ENCODE measurements at regions not wholly inside any gene's neighbourhood (a gene's known extent, or its start where the extent isn't known, plus 50 kb on each side); places are given as distances from the start of the nearest gene placed in this dataset.

DNA sequence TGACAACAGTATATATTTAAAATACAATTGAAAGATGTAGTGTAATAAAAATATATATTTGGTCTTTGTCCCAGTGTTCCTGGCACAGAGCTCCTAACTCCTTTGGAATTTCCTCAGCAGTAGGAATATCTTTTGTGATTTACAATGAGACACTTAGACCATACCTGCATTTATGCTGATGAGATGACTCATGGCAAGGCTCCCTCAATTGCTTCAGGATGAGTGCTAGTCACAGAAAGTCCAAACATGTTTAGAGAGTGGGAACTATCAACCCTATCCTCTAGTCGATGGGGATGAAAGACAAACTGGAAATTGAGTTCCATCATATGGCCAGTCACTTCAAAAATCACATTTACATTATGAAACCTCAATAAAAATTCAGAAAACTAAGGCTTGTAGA lies 588.3 kb upstream of the LMCD1 start:
- DNase-seq: no peak

DNA sequence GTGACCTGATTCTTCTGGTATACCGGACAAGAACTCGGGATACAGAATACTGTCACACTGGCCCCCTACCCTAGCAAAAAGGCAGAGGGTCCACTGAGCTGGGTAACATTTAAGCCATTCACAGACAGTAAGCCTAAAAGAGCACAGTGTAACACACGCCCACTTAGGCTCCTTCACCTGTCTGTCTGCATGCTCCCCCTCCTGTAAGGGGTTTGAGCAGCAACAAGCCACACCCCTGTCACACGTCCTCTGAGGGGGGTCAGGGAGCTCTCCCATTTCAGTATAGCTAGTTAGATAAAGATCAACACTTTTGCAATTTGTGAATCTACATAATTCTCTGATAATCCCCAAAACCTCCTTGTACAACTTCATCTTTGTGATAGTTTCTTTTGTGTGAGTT lies 586.3 kb upstream of the LMCD1 start:
- DNase-seq: no peak

DNA sequence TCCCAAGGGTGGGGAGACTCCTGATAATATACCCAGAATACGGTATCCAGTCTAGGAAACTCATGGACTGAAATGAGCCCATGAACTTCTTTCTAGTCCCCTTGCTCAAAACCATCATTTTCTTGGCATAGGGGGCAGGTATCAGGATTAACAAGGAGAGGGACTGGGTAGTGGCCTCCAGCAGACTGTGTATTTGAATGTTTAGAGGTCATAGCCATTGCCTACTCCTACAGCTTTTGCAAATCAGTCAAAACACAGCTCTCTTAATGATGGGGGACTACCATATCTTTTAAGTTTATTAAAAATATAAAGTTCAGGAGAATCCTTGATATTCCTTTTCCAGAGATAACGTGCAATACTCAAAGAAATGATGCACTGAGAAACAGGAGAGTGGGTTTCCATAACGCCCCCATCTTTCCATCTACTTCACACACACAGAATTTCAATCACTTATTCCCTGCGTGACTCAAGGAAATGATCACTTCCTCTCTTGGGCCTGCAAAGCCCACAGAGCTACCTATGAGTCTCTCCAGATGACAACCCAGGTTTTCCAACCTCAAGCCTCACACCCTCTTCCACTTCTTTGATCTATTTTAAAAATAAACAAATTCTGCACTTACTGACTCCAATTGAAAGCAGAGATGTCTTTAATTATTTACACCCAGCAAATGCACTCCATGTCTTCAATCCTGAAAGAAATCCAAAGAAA lies 584.0 kb upstream of the LMCD1 start:
- DNase-seq: no peak

DNA sequence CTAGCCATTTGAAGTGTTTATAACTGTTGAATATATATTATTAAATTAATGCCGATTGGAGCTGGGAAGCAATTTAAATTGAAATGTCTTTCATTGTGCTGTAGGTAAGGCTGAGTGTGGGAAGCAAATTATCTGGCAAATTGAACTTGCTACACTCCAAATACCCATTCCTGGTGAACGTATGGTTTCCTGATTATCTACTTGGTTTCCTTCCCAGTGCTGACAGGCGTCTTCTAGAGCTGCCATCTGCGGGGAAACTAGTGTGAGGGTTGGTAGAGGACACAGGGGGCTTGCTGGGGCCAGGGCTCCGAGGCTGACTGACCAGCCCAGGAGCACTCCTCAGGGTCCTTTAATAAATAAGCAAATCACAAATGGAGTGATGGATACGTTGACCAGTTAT lies 581.4 kb upstream of the LMCD1 start:
- DNase-seq: no peak

DNA sequence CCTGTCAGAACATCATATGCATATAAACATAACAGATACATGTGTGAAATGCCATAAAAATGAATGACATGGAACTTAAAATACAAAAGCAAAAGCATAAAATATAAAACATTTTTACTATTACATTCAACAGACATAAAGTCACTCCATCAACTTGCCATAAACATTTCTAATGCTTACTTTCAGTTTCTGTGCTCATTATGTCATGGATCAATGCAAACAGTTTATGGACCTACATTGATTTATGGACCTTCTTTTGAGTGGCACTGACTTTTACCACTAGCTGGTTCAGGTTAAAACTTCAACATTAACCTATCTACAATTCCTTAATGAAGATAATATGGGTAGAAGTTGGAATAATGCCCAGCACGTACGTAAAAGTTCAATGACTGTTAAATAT lies 577.4 kb upstream of the LMCD1 start:
- no peak for DNase-seq

DNA sequence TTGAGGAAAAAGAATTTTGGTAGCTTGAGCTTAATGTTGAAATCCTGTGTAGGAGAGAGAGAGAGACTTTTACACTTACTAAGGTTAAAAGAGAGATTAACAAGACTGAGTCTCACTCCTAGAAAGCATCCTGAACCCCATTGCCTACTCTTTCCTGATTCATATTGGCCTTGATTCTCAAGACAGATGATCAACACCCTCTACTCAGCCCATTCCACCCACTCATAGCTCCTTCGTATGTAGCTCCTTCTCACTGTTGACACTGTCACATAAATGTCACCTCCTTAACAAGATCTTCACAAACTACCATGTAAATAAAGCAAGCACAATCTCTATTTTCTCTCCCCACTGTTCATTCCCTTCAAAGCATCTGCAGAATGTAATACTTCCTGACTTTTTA lies 574.6 kb upstream of the LMCD1 start:
- no peak for DNase-seq

DNA sequence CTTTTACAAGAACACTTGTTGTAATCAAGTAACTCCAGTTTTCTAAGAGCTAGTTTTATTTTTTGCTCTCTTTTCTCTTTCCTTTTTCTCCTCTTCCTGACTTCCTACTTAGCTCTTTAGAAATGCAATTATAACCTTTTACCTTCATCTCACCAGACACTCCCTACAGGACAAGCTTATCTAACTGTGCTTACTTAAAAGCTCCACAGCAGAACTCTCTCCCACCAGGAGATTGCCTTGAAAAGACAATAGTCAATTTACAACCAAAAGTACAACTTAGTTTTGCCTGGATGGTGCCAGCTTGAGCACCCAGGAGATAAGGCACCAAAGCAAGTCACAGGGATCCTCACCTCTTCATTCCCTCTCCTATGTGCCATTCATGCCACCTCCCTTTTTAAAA lies 573.8 kb upstream of the LMCD1 start:
- no peak for DNase-seq

DNA sequence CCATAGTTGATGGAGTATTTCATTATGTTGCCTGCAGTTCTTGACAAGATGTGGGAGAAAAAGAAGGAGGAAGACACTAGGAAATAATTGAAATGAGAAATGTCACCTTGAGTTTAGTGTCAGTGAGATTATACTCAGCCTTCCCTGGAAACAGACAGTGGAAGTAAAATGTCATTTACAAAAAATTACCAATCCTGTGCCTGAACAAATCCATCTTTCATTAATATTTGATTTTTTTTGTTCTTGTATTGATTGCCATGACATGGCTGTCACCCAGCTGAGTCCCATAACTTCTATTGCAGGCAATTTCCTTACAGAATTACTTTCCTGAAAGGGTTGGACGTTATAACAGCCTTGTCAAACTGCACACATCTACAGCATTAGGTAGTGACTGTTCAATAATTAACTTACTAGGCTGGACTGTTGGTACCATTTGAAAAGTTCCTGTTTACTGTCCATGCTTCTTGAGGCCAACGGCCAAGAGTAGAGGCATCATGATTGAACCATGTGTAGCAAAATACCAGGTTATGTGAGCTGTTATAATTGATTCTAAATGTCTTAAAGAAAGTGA lies 572.2 kb upstream of the LMCD1 start:
- no peak for DNase-seq

DNA sequence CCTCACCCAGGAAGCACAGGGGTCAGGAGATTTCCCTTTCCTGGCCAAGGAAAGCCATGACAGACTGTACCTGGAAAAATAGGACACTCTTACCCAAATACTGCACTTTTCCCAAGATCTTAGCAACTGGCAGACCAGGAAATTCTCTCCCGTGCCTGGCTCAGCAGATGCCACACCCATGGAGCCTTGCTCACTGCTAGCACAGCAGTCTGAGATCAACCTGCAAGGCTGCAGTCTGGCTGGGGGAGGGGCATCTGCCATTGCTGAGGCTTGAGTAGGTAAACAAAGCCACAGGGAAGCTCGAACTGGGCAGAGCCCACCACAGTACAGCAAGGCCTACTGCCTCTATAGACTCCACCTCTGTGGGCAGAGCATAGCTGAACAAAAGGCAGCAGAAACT lies 567.3 kb upstream of the LMCD1 start:
- no peak for DNase-seq

DNA sequence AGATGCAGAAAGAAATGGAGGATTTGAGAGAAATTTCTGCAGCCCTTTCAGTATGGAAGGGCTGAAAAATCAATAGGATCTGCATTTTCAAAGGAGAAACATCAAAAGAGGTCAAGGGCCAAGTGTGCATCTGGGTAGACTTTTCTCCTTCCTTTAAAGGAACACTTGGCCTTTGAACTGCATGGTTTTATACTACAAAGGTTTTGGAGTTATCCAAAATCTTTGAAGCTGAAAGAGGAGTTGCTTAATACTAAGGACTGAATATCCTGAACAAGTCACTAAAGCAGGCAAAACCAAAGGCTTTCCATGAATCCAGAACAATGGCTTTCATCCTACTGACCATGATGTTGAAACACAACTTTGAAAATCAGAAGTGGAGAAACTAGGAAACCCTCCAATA lies 553.7 kb upstream of the LMCD1 start:
- no peak for DNase-seq

DNA sequence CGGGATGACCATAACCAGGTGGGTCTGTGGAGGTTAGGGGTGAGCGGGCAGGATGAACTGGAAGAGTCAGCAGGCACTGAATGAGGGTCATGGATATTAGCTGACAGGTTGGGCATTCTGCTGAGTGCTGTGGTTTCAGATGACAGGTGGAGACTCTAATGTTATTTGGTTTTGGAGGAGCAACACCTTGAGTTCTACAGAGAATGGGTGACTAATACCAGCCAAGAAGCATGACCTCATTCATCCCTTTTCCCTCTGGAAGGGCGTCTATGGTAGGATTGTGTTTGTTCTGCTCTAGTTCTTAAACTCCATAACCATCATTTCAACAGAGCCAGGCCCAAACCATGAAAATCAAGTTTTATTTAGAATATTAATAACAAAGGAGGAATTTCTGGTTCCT lies 550.7 kb upstream of the LMCD1 start:
- DNase-seq: no peak

DNA sequence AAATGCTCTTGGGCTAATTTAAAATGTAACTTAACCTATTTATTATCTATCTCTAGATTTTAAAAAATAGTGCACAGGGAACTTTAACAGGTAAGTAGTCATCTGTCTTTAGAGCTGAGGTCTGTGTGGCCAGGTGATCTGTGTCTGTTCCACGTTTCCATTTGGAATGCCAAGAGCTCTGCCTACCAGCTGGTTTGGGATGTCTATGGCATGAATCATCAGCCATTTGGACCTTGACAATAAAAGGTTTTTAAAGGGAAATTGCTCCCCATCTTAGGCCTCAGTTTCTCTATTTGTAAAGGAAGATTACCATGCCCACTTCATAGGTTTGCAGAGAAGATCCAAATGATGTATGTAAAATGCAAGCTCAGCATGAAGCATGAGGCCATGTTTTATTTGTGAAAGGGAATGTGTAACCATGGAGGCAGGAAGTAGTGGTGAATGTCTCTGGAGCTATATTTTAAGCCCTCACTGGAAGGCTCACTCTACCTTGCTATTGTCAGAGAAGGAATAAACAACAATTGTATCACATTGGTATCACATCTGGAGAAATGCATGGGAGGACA lies 548.1 kb upstream of the LMCD1 start:
- no peak for DNase-seq

DNA sequence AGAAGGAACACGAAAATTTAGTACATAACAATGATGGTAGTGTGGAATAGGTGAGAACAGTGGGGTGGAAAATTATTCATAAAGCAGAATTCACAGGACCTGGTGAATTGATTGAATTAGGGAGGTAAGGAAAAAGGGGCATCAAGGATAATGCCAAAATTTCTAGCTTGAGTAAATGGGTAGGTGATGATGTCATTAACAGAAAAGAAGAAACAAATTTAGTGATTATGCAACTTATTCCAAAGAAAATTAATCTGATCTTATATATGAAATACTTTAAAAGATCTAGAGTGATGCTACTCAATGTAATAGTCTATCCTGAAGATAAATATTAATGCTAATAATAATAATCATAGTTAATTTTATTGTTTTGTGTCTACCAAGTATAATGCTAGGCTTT lies 544.6 kb upstream of the LMCD1 start:
- no peak for DNase-seq

DNA sequence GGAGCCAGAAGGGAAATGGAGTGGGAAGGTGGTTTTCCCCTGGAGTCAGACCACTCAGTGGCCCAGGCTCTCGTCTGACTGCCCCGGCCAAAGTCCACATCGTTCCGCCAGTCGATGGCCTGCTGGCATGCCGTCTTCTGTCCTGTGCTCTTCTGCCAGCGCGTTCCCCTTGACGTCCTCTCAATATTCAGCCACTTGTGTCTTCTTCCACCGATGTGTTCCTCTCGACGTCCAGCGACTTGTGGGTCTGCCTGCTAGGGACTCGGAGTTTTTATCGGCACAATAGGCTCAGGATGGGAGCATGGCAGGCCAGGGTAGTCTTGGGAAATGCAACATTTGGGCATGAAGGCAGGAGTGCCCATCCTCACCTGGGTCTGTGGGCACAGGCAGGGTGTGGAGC lies 542.5 kb upstream of the LMCD1 start:
- DNase-seq: no peak

DNA sequence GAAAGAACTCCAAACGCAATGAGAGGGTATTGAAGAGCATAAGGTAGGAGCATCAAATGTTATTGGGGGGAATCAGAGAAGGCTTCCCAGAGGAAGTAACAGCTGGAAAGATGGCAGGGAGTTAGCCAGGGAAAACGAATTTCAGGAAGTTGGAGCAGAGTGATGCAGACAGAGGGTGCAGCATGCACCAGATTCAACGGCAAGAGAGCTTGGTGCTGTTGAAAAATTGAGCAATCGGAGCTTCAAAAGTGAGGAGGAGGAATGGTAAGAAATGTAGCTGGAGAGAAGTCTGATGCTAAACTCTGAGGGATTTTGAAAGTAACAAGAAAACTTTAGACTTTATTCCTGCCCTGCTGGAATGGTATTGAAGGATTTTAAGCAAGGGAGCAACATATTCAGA lies 541.0 kb upstream of the LMCD1 start:
- DNase-seq: no peak

DNA sequence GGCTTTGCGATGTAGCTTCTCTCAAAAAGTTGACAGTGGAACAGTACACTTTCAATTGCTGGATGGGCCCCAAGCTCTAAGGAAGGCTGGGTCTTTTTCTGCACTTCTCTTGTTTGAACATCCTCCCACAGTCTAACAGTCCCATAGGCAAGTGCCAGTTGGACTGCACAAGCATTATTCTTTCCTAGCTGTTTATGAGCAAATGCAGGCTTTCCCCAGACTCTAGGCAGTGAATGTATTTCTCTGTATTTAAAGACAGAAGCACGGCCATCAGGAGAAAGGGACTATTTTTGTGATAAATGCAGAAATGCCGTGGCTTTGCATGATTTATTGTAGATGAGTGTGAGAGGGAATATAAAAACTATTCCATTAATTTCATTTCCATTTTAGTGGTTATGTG lies 539.3 kb upstream of the LMCD1 start:
- DNase-seq: no peak

DNA sequence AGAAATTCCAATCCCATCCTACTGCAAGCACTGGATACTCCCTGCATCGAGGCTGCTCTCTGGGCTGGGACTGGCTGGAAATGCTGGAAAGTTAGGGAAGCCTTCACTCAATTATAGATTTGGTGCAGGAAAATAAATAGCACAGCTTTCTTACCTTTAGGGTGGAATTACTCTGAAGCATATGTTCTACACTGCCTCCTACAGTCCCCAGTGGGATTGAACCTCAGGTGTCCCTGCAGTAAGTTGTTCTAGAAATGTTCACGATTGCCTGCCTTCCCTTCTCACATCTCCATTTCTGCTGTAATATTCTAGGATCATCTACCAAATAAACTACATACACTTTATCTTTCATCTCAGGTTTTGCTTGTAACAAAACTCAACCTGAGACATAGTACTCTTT lies 536.7 kb upstream of the LMCD1 start:
- DNase-seq: no peak

DNA sequence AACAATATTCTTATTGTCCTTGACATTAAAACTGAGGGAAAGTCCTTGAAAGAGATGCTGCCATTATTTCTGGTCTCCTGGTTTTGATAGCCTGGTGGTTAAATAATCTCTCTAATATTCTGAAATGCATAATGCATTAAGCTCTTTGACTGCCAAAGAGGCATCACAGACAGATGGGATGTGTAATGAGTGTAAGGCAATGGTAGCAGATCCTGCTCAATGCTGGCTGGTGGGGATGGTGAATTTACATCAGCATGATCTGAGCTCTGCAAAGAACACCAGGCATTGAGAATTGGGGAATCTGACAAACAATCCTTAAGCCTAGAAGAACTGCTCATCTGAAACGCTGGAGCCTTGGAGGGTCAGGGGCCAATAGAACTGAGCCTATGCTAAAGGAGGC lies 528.6 kb upstream of the LMCD1 start:
- no peak for DNase-seq

DNA sequence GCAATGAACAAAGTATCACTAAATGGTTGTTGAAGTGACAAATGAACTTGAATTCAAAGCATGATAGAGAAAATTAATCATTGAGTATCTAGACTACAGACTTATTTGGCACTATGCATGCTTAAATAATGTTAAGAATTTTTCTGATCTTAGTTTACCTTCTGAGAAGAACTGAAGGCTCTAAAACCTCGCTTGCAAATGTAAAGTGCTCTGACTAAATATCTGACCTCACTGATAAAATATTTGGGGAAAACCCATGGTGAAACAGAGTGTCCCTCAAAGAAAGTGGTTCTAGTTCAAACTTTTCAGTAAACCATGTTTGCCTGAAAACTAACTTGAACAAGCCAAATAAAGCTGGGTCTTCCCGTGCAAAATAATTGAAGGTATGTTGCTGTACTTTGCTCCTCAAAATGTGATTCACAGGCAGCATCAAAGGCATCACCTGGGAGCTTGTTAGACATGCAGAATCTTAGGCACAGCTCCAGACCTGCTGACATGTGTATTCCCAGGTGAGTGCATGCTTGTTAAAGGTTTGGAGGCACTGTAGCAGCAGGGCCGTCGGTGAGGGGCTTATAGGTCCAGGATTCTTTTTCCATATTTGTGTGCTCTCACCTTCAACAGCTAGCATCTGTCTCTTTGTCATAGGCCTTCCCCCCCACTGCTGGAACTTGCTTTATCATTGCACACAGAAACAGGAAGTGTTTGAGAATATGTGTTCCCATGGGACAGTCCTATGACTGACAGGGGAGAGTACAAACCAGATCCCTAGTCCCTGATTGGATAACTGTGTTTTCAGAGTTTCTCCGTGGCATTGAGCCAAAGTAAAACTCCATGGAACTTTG lies 524.2 kb upstream of the LMCD1 start:
- peak; percentile 42 for DNase-seq

DNA sequence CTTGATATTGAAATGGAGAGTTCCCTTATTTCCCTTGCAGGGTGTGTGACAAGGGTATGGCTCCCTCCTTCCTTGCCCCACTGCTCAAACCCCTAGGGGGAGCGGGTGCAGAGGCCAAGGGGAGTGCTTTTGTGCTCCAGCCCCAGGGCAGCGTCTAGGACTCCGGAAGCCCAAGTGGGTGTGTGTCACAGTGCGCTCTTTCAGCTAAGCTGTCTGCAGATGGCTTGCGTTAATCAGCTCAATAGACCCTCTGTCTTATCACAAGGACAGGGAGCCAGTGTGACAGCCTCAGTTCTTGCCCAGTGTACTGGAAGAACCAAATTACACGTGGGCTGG lies 523.6 kb upstream of the LMCD1 start:
- DNase-seq: no peak

DNA sequence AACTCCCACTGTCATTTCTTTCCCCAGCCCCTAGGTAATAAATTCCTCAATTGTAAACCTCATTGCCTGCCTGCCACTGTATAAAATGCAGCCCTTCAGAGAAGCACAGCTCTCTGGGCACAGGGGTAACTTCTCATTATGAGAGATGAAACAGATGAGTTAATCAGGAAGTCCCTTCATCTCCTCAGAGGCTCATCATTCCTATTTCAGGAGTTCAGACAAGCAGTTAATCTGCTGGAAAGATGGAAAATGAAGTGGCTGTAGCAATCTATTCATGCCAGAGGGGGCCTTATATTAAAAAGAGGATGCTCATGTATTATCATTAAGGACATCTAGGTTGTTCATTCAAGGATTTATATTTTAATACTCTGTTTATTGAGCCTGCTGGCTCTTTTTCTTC lies 519.5 kb upstream of the LMCD1 start:
- DNase-seq: no peak

DNA sequence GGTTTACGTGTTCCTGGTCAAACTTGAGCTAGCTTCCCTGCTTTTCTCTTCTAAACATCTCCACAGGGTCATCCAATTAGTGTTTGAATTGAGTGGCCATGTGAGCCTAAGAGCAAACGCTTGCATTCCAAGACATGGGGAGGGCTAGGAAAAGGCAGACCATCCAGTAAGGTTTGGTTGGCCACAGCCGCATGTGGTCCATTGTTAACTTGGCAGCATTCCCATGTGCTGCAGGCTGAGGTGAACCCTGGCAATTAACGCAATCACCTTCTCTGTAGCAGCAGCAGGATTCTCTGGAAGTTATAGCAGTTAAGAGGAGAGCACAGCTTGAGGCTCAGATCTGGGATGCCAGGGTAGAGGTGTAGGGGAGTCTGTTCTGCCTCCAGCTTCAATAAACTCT lies 502.2 kb upstream of the LMCD1 start:
- peak; percentile 12 for DNase-seq

DNA sequence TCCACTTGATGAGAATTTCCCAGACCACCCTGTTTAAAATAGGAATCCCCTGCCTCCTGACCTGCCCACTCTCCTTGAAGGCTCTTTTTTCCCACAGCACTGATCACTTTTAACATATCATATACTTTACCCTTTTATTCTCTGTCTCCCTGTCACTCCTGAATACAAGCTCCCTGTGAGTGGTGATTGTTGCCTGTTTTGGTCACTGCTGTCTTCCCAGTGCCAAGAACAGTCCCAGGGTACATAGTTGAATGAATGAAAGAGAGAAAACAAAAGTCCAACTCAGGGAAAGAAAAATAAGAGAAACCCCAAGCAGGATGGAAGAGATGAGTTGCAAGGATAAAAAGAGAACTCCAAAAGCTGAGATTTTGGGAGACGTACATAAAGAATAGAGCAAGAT lies 500.3 kb upstream of the LMCD1 start:
- no peak for DNase-seq
